K562 (cell line): ENCODE measurements at regions not wholly inside any gene's neighbourhood (a gene's known extent, or its start where the extent isn't known, plus 50 kb on each side); places are given as distances from the start of the nearest gene placed in this dataset.

Experiments used
- ATAC-seq: fragments of 200-7000 bp; cut with Tn5 transposase; 3 replicates; pipeline ENCODE4 v1.9.1; 2020; ENCODE audit warnings: moderate library complexity
- BruUV-seq: library from RNA; stranded (reverse); fragments of 400-500 nt; replicated peaks from 2 replicates; lab custom pipeline; 2021; lab: Mats Ljungman, UMichigan
- CTCF ChIA-PET: fragments of 300-600 bp; formaldehyde crosslinking; extraction: SDS; loops from one replicate; lab custom pipeline; 2021; ENCODE audit warnings: low intra/inter-chr PET ratio; lab: Yijun Ruan, JAX
- POLR2A ChIA-PET: fragments of 300-600, 350-650 bp; sonication (Branson Sonifier 250); formaldehyde crosslinking; extraction: SDS; loops from one replicate; lab custom pipeline; 2021; ENCODE audit warnings: antibody characterized with exemption, inconsistent platforms; lab: Yijun Ruan, JAX
- DNase-seq, 4 experiments: peaks; one replicate each; pipeline versions ENCODE4 v3.0.0 to v3.0.0-alpha.2; 2011 to 2018; ENCODE audit warnings: low spot score in 3 of 4, mixed read lengths in 3 of 4; ENCODE audit errors: extremely low read depth in 1 of 4
- FAIRE-seq: peaks from 2 replicates; lab custom pipeline; 2011; peaks lifted over from hg19 to GRCh38; lab: Jason Lieb, UNC
- H2AFZ ChIP-seq: 2 replicates; pipeline ENCODE4 v1.6.0; 2011; ENCODE audit warnings: low read depth, low read length, control low read depth, inconsistent platforms
- H3K27ac ChIP-seq: fragments of 200-600 bp; 3 replicates; pipeline ENCODE4 v1.8.0; 2011; ENCODE audit warnings: low read depth, mild to moderate bottlenecking, control low read depth, inconsistent platforms, low read length, moderate library complexity, mixed read lengths; ENCODE audit errors: extremely low read depth
- H3K27me3 ChIP-seq, 2 experiments: fragments of 300-600 bp in 1 of 2; 2 replicates in 1 of 2; 3 replicates in 1 of 2; pipeline versions ENCODE4 v1.6.0 to v1.8.0; 2011; ENCODE audit warnings: inconsistent platforms in 2 of 2, low read length in 2 of 2, mild to moderate bottlenecking in 1 of 2, mixed read lengths in 1 of 2, moderate library complexity in 1 of 2; ENCODE audit not compliant: control insufficient read depth in 2 of 2, insufficient read depth in 2 of 2
- H3K36me3 ChIP-seq: fragments of 300-600 bp; 3 replicates; pipeline ENCODE4 v1.8.0; 2011; ENCODE audit warnings: mild to moderate bottlenecking, low read length, inconsistent platforms; ENCODE audit not compliant: control insufficient read depth, insufficient read depth
- H3K4me1 ChIP-seq, 2 experiments: fragments of 200-600 bp in 1 of 2; replicated peaks in 1 of 2; 2 replicates in 1 of 2; 3 replicates in 1 of 2; pipeline versions ENCODE4 v1.5.1 to v1.8.0; 2011; ENCODE audit warnings: inconsistent platforms in 2 of 2, low read length in 2 of 2, mild to moderate bottlenecking in 1 of 2, mixed read lengths in 1 of 2, moderate library complexity in 1 of 2; ENCODE audit not compliant: control insufficient read depth in 2 of 2, insufficient read depth in 2 of 2
- H3K4me2 ChIP-seq: 2 replicates; pipeline ENCODE4 v1.6.1; 2011; ENCODE audit warnings: low read length, control low read depth, inconsistent platforms, mixed read lengths; ENCODE audit not compliant: insufficient read depth
- H3K4me3 ChIP-seq: fragments of 200-600 bp; sonication (generic), shearing (Covaris generic); 2 replicates; pipeline ENCODE4 v1.5.1; 2016; ENCODE audit warnings: control low read depth, inconsistent platforms
- H3K79me2 ChIP-seq: fragments of 200-600 bp; 3 replicates; pipeline ENCODE4 v1.8.0; 2011; ENCODE audit warnings: low read length, inconsistent platforms; ENCODE audit not compliant: control insufficient read depth, insufficient read depth
- H3K9ac ChIP-seq, 2 experiments: 2 replicates each; pipeline versions ENCODE4 v1.6.0 to v1.6.1; 2011; ENCODE audit warnings: low read depth in 2 of 2, low read length in 2 of 2, control low read depth in 1 of 2, inconsistent platforms in 1 of 2, mild to moderate bottlenecking in 1 of 2, mixed read lengths in 1 of 2; ENCODE audit not compliant: insufficient read depth in 1 of 2
- H3K9me1 ChIP-seq: one replicate; pipeline ENCODE4 v1.6.0; 2011; ENCODE audit warnings: inconsistent platforms, mild to moderate bottlenecking, low read length, moderate library complexity; ENCODE audit not compliant: control insufficient read depth, insufficient read depth
- H3K9me3 ChIP-seq: replicated peaks from 2 replicates; pipeline ENCODE4 v1.5.1; 2011; ENCODE audit warnings: low read depth, low read length, inconsistent platforms; ENCODE audit not compliant: control insufficient read depth, insufficient read depth
- H4K20me1 ChIP-seq: replicated peaks from 2 replicates; pipeline ENCODE4 v1.6.1; 2011; ENCODE audit warnings: low read length, inconsistent platforms, mixed read lengths; ENCODE audit not compliant: control insufficient read depth, insufficient read depth
- BHLHE40 ChIP-seq: IDR thresholded peaks from 2 replicates; pipeline ENCODE4 v1.6.1; 2011; ENCODE audit warnings: low read length, improper control_type of control experiment
- HDAC2 ChIP-seq: fragments of 450-650 bp; IDR thresholded peaks from 2 replicates; pipeline ENCODE4 v1.6.1; 2016; ENCODE audit warnings: mild to moderate bottlenecking
- JUNB ChIP-seq: fragments of 450-650 bp; formaldehyde crosslinking; conservative IDR thresholded peaks from 2 replicates; pipeline ENCODE4 v1.4.0; 2020; ENCODE audit warnings: mild to moderate bottlenecking
- MBD2 ChIP-seq: sonication (generic); IDR thresholded peaks from 2 replicates; pipeline ENCODE4 v1.6.1; 2016; ENCODE audit warnings: low read depth, borderline replicate concordance
- YBX1 ChIP-seq: fragments of 450-650 bp; IDR thresholded peaks from 2 replicates; pipeline ENCODE4 v1.7.1; 2016; ENCODE audit warnings: mild to moderate bottlenecking
- ZNF354B ChIP-seq: fragments of 250-450 bp; sonication (Bioruptor Pico); IDR thresholded peaks from 2 replicates; pipeline ENCODE4 v1.4.0; 2020
- WGBS: fragments of 100-300 bp; shearing (Covaris generic); methylation state at CpG from one replicate; pipeline ENCODE4 v1.1.6; 2016; ENCODE audit warnings: low coverage, mixed read lengths; ENCODE audit not compliant: insufficient coverage; ENCODE audit errors: missing lambda C conversion rate; 5-methylcytosine and 5-hydroxymethylcytosine counted together
- in situ Hi-C: fragments of 300-500 bp; cut with MboI; formaldehyde crosslinking; loops from 4 replicates; pipeline ENCODE4 v1.15.0; 2018; ENCODE audit warnings: inconsistent platforms, mixed read lengths
- intact Hi-C: fragments of 100-400 bp; cut with micrococcal nuclease; formaldehyde crosslinking; loops from 2 replicates; pipeline ENCODE4 v1.14.2; 2022
- TF ChIP-seq, protein P1 (sequence below), 2 experiments: fragments of 450-650 bp in 1 of 2; sonication (generic) in 1 of 2; formaldehyde crosslinking in 1 of 2; IDR thresholded peaks; 2 replicates each; pipeline versions ENCODE4 v1.7.1 to v1.9.0; 2016 to 2022; ENCODE audit warnings: inconsistent platforms in 1 of 2, mild to moderate bottlenecking in 1 of 2, missing genetic modification reagents in 1 of 2
- TF ChIP-seq, protein P2 (sequence below), 2 experiments: fragments of 450-650 bp; IDR thresholded peaks; 2 replicates each; pipeline ENCODE4 v1.6.1; 2018; ENCODE audit warnings: mild to moderate bottlenecking in 2 of 2, low read depth in 1 of 2; ENCODE audit not compliant: partially characterized antibody in 2 of 2

DNA sequence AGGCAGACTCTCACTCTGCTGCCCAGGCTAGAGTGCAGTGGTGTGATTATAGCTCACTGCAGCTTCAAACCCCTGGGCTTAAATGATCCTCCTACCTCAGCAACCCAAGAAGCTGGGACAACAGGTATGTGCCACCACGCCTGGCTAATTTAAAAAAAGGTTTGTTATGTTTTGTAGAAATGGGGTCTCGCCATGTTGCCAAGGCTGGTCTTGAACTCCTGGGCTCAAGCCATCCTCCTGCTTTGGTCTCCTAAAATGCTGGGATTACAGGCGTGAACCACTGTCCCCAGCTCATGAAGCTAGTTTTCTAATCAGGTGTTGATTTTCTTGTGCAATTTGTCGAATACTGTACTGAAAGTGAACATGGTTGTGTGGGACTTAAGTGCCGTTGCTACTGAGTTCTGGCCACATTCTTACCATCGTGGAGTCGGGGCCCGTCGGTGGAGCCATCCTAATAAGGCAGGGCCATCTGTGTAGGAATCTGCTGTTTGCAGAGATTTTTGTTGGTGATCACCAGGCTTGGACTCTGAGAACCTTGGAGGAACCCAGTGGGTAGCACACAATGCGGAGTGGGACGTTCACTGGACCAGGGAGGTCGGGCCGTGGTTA, 193.2 kb downstream of the GOLGA6L6 start:
- DNase-seq = no peak
- no peak overlapping the region for H2AFZ ChIP-seq
- no peak overlapping the region for H3K4me2 ChIP-seq
- no peak overlapping the region for H3K27ac ChIP-seq
- WGBS = under 1% methylated on average over 13 of the region's 13 CpGs
- H3K4me1 ChIP-seq = peaks cover 0 to 19% of the 10 kb centered on the region in 2 experiments; a peak in 2 of 5 replicates
- H3K9ac ChIP-seq = no peak overlapping the region
- no peaks in the 10 kb centered on the region for H3K36me3 ChIP-seq
- BruUV-seq = no TSS peak
- no peaks in the 10 kb centered on the region for H3K9me3 ChIP-seq
- no peaks in the 10 kb centered on the region for H3K79me2 ChIP-seq
- POLR2A ChIA-PET = no interaction called here
- intact Hi-C loops (no loop called here), in situ Hi-C loops (no loop called here)
- H3K27me3 ChIP-seq = peaks cover under 1 to 39% of the 10 kb centered on the region in 2 experiments; a peak in 4 of 5 replicates
- no peaks in the 10 kb centered on the region for H3K9me1 ChIP-seq
- CTCF ChIA-PET = no interaction called here
- H3K4me3 ChIP-seq = no peak overlapping the region
- peaks cover 14% of the 10 kb centered on the region; the same call in 1 of the 2 replicates for H4K20me1 ChIP-seq
- FAIRE-seq = peak; percentile 68
- ATAC-seq = no peak
- TF ChIP-seq JUNB (CRISPR knock-in tag) = no peak
- TF ChIP-seq BHLHE40 = no peak
- TF ChIP-seq MBD2 = no peak
- TF ChIP-seq, protein P1, sequence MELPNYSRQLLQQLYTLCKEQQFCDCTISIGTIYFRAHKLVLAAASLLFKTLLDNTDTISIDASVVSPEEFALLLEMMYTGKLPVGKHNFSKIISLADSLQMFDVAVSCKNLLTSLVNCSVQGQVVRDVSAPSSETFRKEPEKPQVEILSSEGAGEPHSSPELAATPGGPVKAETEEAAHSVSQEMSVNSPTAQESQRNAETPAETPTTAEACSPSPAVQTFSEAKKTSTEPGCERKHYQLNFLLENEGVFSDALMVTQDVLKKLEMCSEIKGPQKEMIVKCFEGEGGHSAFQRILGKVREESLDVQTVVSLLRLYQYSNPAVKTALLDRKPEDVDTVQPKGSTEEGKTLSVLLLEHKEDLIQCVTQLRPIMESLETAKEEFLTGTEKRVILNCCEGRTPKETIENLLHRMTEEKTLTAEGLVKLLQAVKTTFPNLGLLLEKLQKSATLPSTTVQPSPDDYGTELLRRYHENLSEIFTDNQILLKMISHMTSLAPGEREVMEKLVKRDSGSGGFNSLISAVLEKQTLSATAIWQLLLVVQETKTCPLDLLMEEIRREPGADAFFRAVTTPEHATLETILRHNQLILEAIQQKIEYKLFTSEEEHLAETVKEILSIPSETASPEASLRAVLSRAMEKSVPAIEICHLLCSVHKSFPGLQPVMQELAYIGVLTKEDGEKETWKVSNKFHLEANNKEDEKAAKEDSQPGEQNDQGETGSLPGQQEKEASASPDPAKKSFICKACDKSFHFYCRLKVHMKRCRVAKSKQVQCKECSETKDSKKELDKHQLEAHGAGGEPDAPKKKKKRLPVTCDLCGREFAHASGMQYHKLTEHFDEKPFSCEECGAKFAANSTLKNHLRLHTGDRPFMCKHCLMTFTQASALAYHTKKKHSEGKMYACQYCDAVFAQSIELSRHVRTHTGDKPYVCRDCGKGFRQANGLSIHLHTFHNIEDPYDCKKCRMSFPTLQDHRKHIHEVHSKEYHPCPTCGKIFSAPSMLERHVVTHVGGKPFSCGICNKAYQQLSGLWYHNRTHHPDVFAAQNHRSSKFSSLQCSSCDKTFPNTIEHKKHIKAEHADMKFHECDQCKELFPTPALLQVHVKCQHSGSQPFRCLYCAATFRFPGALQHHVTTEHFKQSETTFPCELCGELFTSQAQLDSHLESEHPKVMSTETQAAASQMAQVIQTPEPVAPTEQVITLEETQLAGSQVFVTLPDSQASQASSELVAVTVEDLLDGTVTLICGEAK (IDR thresholded peaks at IDR 0.05) = no peak
- TF ChIP-seq, protein P1 (CRISPR knock-in tag; IDR thresholded peaks at IDR 0.05) = no peak
- TF ChIP-seq YBX1 = no peak
- TF ChIP-seq, protein P2, sequence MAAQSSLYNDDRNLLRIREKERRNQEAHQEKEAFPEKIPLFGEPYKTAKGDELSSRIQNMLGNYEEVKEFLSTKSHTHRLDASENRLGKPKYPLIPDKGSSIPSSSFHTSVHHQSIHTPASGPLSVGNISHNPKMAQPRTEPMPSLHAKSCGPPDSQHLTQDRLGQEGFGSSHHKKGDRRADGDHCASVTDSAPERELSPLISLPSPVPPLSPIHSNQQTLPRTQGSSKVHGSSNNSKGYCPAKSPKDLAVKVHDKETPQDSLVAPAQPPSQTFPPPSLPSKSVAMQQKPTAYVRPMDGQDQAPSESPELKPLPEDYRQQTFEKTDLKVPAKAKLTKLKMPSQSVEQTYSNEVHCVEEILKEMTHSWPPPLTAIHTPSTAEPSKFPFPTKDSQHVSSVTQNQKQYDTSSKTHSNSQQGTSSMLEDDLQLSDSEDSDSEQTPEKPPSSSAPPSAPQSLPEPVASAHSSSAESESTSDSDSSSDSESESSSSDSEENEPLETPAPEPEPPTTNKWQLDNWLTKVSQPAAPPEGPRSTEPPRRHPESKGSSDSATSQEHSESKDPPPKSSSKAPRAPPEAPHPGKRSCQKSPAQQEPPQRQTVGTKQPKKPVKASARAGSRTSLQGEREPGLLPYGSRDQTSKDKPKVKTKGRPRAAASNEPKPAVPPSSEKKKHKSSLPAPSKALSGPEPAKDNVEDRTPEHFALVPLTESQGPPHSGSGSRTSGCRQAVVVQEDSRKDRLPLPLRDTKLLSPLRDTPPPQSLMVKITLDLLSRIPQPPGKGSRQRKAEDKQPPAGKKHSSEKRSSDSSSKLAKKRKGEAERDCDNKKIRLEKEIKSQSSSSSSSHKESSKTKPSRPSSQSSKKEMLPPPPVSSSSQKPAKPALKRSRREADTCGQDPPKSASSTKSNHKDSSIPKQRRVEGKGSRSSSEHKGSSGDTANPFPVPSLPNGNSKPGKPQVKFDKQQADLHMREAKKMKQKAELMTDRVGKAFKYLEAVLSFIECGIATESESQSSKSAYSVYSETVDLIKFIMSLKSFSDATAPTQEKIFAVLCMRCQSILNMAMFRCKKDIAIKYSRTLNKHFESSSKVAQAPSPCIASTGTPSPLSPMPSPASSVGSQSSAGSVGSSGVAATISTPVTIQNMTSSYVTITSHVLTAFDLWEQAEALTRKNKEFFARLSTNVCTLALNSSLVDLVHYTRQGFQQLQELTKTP (IDR thresholded peaks at IDR 0.05; ENCODE audit: low read depth in 1 of 2, partially characterized antibody in 2 of 2) = no peak
- no peak for TF ChIP-seq ZNF354B (CRISPR knock-in tag)
- TF ChIP-seq HDAC2 = no peak
